ENCODE measurements at regions not wholly inside any gene's neighbourhood (a gene's known extent, or its start where the extent isn't known, plus 50 kb on each side); places are given as distances from the start of the nearest gene placed in this dataset.
A peak's percentile ranks its signal among the peaks of the same experiment; 100 is the strongest.
"Not testable (repeated sequence)": the region's sequence is repeated elsewhere in the genome, so short reads cannot be mapped to it uniquely, and the experiment has no call there.

DNA sequence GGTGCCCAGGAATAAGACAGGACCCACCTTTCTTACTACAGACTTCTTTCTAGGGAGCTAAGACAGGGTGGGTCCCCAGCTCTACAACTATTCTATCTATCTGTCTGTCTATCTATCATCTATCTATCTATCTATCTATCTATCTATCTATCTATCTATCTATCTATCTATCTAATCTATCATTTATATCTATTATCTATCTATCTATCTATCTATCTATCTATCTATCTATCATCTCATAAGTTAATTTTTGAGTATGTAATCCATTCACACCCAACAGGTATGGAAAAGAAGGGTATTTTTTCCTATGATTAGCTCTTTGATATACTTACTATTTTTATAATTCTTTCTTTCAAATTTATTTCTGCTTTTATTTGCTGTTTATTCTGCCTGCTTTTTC, 55.9 kb downstream of the BAMBI start:
- no peak for DNase-seq

DNA sequence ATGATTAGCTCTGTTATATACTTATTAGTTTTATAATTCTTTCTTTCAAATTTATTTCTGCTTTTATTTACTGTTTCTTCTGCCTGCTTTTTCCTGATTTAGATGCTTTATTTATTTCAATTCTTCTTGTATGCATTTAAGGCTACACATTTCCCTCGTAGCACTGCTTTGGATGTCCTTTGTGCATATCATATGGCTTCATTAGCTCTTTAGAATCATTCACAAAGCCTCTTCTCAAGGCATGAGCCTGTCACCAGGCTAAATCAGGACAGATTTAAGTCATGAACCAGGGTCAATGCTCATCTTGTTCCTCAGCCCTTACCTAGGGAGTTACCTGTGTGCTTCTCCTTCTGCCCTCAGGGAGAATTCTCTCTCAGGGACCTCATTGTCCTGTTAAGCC, 56.3 kb downstream of the BAMBI start:
- DNase-seq = no peak

DNA sequence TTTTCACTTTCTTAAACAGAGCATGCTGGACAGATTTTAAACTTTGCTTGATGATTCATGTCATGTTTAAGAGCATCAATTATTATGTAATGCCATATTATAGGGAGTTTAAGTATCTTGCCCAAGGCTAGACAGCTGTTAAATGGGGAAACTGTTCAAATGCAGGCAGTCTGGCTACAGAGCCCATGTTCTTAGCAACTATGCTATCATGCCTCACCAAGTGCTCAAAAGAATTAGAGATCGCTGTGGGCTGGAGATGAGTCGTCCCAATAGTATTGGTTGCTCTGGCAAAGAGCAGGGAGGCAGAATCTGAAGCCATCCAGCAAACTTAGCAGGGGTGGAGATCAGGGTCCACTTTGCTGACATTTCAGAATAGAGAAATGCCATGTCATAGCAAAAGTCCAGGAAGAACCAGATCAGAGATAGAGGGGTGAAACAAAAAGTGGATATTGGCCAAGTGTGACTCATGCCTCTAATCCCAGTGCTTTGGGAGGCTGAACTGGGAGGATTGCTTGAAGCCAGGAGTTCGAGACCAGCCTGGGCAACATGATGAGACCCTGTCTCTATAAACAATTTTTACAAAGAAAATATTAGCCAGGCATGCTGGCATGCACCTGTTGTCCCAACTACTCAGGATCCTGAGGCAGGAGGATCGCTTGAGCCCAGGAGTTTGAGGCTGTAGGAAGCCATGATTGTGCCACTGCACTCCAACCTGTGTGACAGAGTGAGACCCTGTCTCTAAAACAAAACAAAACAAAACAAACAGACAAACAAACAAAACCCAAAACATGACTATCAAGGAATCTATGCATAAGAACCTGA, 57.8 kb downstream of the BAMBI start:
- DNase-seq = no peak

DNA sequence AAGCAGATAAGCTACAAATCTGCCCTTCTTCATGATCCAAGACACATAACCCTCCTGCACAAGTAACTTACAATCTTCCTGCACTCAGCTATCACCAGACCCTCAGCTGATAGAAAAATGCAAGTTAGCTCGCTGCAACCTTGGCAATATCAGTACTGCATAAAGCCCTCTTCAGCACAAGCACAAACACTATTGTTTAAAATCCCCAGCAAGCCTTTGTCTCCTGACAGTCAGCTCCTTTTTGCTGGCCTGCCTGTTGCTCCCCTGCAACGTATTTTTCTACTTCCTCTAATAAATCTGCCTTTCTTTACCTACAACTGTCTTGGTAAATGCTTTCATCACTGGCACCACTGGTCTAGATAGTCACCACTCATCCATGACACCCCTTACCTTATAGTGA, 59.8 kb downstream of the BAMBI start:
- no peak for DNase-seq

DNA sequence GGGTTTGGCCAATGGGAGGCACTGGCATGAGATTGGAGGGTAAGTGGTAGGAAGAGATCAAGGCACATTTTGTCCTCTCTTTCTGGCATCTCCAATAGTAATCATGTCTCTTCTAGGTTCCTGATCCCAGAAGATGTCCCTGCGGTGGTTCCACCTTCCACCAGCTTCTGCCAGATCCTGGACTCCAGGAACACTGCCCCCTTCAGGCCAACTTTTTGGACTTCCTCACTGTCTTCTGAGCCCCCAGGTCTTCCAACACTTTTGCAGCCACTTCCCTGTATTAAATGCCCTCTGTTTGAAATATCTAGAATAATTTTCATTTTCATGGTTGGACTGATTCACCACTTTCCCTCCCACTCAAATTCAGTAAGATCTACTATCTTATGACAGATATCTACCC, 60.9 kb downstream of the BAMBI start:
- no peak for DNase-seq

DNA sequence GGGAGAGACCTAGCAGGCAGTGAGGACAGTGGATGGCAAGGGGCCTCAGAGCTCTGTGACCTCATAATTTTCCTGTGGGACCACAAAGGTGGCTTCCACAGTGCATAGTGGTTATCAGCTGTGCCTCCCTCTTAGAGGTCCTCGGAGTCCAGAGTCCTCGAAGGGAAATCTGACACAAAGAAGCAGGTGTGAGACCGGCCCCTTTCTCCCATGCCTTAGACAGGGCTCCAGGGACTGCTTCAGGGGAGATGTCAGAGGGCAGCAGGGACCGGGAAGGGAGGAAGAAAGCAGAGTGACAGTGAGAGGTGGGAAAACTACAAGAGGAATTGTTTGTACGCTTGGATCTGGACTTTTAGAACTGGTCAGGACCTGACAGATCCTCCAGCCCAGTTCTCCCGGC, 66.3 kb downstream of the BAMBI start:
- DNase-seq = no peak

DNA sequence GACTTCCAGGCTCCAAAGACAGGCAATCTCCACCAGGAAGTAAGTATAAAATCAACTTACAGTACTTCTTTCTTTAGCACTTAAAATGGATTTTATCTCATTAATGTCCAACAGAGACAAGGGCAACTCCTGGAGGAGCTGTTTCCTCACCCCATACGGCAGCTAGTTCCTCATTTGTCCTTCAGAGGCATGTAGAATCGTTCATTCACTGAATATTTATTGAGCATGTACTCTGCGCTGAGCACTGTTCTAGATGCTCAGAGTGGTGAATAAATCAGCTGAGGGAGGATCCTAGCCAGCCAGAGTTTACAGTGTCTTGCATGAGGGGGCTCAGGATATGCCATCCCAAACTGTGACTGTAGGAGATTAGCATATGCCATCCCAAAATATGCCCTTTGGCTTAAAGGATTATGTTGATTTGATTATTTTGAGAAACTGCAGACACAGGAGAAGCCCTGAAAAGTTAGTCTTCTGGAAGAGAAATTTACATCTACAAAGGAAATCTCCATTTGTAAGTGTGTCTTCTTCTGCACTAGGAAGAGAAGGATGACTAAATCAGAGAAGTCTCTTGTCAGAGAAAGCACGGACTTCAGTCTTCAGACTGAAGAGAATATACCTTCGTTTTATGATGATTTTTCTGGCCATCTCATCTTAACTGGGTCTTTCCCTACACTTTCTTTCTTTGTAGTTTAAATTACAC, 66.9 kb downstream of the BAMBI start:
- no peak for DNase-seq

DNA sequence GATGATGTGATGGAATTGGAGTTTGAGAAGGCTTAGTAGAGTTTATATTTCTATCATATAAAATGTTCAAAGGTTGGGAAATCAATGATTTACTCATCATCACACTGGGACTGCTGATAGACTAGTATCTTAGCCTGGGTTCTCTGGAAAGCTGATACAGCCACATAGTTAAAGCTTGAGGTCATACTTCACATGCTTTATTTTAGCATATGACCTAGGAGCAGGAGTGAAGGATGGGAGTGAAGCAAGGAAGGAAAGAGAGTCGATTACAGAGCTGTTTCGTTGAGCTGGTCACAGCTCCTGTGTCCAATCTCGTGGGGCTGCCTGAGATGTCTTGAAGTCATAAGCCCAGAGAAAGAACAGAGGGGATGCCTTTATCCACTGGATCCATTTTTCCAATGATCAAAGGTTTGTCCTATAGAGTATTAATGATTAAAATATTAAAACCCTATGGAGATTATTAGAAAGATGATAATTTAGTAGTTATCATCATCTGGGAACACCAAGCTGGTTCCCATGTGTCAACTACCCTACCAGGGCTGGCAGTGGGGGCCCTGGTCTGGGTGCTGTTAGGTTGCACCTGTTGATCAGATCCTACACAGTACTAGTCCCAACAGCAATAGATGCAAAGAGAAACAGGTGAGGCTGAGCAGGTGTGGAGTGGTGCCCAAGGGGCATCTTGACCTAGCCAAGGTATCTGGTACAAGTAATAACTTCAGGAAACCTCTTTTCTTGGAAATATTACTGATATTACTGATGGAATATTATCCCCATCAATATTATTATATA, 77.8 kb downstream of the BAMBI start:
- DNase-seq = no peak

DNA sequence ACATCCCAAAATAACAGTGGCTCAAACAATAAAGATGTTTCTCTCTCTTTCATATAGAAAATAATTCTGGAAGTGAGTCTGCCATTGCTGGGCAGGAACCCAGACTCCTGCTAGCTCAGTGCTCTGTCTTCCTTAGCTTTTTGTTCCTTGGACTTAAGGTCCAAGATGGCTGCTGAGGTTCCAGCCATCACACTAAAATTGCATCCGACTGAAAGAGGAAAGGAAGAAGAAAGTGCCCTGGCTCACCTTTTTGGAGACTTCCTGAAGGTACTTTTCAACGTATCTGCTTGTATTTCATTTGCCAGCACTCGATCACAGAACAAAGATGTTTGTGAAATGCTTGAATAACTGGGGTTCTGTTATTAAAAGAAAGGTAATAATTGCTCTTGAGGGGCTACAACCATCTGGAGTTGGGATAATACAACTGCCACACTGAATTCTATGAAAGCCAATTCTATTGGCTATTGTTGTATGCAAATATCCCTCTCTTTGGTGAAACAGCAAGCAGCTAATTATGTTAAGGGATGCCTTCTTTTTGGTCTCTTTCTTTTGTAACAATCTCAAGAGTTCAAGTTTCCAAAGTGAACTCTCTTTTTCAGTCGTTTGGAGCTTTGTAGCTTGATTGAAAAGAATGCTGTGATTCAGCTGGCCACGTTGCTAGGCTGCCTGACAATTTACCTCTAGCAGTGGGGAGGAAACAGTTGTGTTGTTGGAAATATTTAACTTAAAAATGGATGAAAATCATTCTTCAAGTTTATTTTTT, 83.9 kb downstream of the BAMBI start:
- DNase-seq = no peak

DNA sequence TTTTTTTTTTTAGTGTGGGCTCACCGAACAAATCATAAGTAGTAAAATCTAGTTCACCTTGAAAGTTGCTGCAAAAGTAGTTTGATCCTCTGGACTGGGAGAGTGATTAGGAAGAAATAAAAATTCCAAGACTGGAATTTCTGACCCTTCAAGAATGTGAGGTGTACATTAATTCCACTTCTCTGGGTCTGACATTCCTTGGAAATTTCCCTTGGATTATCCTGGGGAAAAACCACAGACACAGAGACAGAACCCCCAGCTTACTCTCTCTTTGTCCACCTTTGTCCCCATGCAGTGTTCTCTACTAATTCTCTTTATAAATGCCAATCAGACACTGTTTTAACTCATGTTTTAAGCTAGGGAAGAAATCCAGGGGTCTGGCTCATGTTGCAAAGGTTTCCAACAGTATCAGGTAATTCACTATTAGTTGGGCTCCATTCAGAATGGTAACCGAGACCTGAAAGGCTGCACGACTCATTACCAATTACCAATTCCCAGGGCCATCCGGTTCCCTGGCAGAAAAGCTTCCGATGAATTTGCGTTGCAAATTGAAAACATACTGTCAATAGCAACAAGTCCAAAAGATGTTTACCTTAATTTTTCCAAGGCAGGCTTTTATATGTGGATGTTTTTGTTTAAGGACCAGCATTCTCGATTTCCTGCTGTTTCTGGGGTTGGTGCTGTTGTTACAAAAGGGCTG, 86.3 kb downstream of the BAMBI start:
- DNase-seq = no peak

DNA sequence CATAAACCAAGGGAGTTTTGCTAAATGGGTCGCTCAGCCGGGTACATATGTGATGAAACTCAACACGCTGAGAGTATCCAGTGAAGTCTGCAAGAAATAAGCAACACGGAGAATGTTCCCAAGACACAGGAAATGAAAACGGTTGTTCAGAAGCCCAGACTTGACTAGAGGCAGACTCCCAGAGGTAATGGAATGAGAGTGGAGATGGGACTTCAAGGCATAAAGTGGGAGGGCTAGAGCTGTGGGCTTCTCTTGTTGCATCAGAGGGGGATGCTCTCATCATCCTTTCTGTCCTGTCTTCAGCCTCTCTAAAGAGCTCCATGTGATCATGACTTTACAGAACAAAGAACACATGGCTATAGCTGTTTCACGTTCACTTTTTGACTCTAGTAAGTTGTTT, 88.3 kb downstream of the BAMBI start:
- no peak for DNase-seq

DNA sequence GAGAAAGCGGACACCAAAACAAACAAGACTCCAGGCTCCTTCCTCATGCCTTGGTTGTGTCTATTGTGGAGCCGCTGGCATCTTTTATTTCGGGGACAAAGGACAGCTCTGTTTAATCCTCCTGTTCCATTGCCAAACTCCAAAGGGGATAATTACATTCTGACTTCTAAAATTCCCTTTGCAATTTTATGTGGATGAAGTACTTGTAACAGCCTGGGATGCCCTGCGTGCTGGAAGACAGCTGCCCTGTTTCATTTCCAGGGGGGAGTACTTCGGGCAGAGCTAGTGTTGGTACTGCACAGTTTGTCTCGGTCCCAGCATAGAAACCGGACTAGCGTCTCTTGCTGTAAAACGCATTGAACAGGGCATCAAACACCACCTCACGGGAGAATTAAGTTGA, 90.9 kb downstream of the BAMBI start:
- DNase-seq = peak; percentile 55

DNA sequence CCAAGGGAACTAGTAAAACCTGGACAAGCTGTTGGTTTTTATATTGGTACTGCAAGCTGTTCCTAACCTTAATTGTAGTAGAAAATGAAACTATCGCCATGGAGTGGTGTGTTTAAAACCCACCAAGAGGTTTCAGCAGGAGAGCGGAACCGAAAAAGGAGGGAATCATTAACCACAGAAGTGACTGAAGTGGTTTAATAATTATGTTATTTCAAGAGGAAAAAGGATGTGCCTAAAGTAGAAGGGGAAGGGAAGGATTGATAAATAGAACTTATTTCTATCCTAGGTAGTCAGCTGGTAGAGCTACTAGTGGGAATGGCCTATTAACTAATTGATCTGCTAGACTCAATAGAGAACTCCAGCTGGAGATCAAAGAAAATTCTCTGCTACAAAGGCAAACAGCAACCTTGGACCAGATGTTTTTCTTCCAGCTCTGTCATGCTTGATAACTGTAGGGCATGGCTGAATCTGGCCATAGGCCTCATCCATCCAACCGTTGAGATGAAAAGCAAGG, 91.8 kb downstream of the BAMBI start:
- peak; percentile 66 for DNase-seq

DNA sequence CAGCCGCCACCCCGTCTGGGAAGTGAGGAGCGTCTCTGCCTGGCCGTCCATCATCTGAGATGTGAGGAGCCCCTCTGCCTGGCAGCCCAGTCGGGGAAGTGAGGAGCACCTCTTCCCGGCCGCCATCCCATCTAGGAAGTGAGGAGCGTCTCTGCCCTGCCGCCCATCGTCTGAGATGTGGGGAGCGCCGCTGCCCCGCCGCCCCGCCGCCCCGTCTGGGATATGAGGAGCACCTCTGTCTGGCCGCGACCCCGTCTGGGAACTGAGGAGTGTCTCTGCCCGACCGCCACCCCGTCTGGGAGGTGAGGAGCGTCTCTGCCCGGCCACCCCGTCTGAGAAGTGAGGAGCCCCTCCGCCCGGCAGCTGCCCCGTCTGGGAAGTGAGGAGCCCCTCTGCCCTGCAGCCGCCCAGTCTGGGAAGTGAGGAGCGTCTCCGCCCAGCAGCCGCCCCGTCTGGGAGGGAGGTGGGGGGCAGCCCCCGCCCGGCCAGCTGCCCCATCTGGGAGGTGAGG, 94.3 kb downstream of the BAMBI start:
- DNase-seq = not testable (repeated sequence)

DNA sequence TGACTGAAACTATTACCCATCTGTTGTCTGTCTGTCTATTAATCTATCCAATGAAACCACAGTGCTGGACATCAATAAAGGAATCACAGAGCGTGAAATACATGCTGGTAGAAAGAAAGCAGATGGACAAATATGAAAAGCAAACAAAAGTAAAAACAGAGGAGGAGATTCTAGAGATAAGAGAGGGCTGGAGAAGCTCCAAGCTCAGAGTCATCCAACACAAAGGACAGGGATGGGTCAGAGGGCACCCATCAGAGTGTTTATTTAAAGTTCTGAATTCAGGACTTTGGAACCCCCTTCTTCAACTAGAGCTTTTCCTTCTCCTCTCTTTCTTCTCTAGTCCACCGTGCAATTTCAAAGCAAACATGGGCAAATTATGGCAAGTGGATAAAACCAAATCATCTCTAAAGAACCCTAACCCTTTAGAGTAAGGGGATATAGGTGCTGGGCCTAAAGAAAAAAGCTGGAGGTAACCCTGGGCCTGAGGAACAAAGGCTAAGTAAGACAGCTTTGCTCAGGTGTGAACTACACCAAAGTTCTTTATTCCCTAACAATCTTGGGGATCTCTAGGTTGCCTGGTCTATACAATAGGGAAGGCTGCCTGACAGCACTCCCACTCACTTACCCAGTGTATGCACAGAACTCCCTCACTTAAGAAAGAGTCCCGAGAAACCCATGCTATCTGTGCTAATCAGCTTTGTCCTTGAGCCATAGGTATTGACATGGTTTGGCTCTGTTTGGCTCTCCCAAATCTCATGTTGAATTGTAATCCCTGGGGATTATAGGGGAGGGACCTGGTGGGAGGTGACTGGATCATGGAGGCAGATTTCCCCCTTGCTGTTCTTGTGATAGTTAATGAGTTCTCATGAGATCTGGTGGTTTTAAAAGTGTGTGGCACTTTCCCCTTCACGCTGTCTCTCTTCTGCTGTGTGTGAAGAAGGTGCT, 97.0 kb downstream of the BAMBI start:
- DNase-seq = peak; percentile 75

DNA sequence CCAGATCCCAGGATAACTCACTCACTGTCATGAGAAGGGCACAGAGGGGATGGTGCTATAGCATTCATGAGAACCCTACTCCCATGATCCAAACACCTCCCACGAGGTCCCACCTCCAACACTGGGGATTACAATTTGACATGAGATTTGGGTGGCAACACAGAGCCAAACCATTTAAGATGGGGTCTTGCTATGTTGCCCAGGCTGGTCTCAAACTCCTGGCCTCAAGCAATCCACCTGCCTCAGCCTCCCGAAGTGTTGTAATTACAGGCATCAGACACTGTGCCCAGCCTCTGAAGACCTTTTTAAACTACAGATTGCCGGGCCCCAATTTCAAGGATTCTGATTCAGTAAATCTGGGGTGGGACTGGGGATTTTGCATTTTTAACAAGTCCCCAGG, 98.5 kb downstream of the BAMBI start:
- DNase-seq = no peak

DNA sequence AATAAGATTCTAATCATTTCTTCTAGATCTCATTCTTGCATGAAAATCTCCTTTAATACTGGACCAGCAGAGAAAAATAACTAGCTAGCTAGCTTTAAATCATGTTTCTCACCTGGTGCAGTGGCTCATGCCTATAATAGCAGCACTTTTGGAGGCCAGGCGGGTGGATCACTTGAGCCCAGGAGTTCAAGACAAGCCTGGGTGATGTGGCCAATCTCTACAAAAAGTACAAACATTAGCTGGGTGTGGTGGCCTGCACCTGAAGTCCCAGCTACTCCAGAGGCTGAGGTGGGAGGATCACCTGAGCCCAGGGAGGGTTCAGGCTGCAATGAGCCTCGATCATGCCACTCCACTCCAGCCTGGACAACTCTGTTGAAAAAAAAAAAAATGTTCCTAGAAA, 99.2 kb downstream of the BAMBI start:
- DNase-seq = no peak

DNA sequence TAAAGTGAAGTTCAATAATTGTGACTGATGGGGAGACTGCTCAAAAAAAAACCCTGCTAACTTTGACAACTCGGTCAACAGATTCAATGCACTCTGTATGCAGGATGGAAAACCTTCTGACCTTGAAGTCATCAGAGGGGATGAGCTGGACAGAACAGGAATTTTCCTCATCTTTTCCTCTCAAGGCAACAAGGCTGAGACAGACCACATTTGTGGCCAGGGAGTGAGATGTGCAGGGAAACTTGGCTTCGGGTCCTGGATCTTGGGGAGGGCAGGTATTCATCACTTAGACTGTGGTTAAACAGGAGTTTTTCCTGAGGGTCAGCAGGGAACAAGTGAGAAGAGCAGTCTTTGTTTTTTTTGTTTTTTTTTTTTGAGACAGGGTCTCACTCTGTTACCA, 100.6 kb downstream of the BAMBI start:
- no peak for DNase-seq

DNA sequence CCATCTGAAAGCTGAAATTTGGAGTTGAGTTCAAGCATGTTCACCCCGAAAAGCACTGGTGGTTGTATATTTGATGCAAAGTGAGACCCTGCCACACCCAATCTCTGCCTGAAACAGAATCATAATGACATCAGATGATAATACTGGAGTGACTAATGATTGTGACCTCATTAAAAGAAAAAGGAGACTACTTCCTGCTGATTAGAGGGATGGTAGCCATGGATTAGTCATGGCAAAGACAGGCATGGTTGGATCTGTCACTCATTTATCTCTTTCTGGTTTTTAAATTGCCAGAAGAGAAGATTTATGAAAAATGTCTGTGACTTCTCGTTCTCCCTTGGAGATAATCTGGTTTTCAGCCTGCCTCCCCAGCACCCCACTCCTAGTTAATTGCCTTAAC, 101.2 kb downstream of the BAMBI start:
- no peak for DNase-seq

DNA sequence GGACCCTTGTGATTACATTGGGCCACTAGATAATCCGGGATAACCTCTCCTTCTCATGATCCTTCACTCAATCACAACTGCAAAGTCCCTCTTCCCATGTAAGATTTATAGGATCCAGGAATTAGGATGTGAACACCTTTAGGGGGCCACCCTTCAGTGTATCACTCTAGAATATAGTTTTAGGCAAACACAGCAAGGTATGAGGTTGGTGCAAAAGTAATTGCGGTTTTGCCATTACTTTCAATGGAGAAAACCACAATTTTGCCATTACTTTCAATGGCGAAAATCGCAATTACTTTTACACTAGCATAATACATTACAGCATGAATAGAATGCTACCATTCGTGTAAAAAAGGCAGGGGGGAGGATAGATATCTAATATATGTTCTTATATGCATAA, 104.0 kb downstream of the BAMBI start:
- DNase-seq = no peak

DNA sequence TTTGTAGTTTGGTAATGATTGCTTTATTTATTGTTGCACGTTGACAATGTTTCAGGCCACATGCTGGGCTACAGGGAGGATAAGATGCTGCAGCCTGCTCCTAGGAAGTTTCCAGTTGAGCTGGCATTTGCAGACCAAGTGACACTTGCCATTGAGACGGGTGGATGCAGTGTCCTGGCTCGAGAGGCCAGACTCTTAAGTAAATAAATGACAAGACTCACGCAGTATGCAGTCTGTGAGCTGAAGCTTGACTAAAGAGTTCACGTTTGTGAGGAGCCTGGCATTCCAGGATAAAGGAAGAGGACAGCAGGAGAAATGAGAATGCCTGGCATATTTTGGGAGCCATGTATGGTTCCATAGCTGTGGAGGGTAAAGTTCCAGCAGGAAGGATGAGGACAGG, 105.8 kb downstream of the BAMBI start:
- no peak for DNase-seq
